NCI-H748 (cell line): ENCODE measurements at regions not wholly inside any gene's neighbourhood (a gene's known extent, or its start where the extent isn't known, plus 50 kb on each side); places are given as distances from the start of the nearest gene placed in this dataset.
A peak's percentile ranks its signal among the peaks of the same experiment; 100 is the strongest.
"Not testable (repeated sequence)": the region's sequence is repeated elsewhere in the genome, so short reads cannot be mapped to it uniquely, and the experiment has no call there.

Experiments
- DNase-seq: peaks from one replicate; lab custom pipeline; 2025; ENCODE audit not compliant: unreplicated experiment; lab: John Stamatoyannopoulos, UW

DNA sequence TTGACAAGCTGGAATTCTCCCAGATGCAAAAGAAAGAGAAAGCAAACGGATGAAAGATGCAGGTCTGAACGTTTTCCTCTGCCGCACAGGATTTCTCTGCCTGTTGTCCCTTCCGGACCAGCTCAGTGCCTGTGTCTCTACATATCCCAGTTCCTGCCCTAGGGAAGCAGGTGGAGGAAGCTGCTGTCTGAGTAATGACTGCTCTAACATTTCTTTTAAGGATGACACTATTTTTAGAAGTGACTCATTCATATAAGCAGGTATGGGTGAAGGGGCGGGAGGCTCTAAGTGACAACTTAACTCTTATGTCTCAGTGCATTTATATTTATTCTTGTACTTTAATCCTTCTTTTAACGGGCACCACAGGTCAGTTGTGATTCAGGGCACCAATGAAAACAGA is 128.8 kb downstream of the SLC24A2 start:
- no peak for DNase-seq

DNA sequence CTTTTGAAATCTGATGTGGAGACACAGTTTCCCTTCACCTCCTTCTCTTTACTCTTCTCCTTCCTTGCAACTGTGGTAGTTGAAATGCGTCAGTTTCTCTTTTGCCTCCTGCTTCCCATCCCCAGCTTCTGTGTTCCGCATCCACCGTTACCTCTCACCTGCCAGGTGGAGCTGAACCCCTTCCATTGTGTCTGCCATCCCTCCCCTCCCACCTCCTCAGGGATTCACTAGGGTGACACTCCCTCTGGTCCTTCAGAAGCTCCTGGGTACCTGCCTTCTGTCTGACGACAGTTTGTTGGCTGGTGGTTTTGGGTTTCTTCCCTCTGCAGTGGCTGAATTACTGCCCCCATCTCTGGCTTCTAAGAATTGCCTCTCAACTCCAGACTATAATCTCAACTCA is 132.1 kb downstream of the SLC24A2 start:
- no peak for DNase-seq

- no peak for DNase-seq
These were observed 137.2 kb downstream of the SLC24A2 start for GRCh38 chr9:19651681-19652080.

- DNase-seq: no peak
These were observed 138.5 kb downstream of the SLC24A2 start for GRCh38 chr9:19650312-19650711.

- no peak for DNase-seq
These were observed 139.3 kb downstream of the SLC24A2 start for GRCh38 chr9:19649336-19650041.

DNA sequence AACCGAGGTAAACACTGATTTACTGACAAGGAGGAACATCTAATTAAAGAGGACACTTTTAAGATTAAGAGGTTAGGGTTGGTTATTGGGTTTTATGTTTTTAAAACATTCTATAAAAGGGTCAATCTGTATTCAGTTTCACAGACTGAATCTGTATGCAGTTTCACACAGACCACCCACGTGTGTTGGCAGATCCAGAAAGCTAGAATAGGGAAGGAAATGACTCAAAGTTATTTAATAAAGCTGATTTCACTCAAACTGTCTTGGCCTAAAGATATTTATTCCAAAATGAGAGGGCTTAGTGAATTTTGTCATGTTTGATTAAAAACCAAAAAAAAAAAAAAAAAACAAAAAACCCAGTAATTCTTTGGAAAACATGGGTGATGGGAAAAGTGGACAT is 140.2 kb downstream of the SLC24A2 start:
- DNase-seq: no peak

- DNase-seq: no peak
These were observed 145.0 kb downstream of the SLC24A2 start for GRCh38 chr9:19643875-19644274.

GRCh38 chr9:19642256-19642655 is 146.6 kb downstream of the SLC24A2 start:
- DNase-seq: peak; percentile 61

GRCh38 chr9:19641046-19641445 is 147.8 kb downstream of the SLC24A2 start:
- DNase-seq: peak; percentile 12

- no peak for DNase-seq
These were observed 148.8 kb downstream of the SLC24A2 start for GRCh38 chr9:19640014-19640413.

- no peak for DNase-seq
These were observed 151.8 kb downstream of the SLC24A2 start for GRCh38 chr9:19637084-19637483.

DNA sequence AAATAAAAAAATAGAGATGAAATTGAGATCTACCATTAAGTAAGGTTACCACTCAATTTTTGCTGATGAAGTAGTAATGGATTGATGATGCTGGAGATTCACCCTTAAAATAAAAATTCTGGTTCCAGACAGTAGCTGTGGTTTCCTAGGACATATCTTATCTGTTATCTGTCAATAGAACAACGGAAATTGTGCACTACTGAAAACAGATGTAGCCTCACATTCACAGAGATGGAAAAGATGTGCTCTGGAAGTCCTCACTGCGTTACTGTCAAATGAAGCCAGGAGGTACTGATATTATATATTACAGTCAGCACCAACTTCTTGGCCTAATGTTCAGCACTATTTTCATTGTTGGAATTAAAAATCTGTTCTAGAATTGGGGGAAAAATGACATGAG is 154.0 kb downstream of the SLC24A2 start:
- no peak for DNase-seq

DNA sequence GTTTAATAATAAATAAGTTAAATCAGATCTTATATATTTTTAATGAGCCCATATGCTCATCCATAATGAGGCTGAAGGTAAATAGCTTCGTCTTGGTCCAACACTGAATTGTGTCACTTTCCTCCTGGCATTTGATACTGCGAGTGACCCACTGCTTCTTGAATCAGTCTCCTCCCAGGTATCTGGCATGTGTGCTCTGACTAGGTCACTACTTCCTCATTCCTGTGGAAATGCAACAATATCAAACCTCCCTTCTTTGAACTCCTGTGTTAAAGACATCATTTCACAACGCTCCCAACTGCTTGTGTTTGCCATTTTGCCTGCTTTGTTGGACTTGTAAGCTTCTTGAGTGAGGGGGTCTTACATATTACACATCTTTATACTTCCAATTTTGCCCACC is 157.7 kb downstream of the SLC24A2 start:
- DNase-seq: no peak

DNA sequence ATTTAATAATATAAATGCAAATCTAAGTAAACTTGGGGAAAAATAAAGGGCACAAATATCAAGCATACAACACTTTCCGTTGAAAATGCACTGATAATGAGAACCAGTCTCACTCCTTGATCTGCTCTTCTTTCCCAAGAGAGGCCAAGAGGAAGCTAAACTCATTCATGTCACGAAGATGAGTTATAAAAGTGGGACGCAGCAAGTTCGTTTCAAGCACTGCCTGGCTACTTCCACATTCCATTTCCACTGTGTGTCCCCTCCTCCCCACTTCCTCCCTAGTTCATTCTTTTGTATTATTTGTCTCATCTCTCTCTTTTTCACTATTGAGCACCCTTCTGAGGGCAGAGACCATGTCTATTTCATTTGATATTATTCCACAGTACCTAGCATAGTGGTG is 158.1 kb downstream of the SLC24A2 start:
- DNase-seq: no peak

DNA sequence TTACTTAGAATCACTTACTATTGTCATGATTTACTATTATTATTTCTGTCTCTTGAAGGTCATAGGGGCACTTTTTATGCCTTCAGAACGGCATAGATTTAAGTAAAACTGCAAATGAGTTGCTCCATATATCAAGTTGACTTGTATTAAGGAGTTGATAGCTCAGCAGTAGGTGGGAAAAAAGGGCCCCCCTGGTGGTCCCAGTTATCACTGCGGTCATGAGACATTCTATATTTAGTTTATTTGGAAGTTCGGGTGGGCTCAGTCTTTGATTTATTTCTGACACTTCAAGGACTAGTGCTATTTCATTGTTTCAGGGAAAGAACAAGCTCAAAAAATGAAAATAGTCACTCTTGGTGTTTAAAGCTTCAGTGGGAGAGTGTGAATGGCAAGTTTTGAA is 159.3 kb downstream of the SLC24A2 start:
- DNase-seq: no peak

DNA sequence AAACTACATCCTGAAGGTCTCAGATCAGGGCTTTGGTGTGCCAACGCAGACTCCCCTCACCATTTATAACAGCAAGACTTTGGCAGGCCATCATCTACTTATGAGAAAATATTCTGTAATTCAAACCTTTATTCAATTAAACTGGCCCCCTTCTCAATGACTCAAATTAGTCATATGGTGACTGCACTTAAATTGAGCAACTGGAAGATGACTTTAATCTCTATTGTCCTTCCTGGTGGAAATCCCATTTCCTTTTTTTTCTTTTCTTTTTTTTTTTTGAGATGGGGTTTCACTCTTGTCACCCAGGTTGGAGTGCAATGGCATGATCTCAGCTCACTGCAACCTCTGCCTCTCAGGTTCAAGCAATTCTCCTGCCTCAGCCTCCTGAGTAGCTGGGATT is 163.4 kb downstream of the SLC24A2 start:
- not testable (repeated sequence) for DNase-seq

- no peak for DNase-seq
These were observed 164.3 kb downstream of the SLC24A2 start for GRCh38 chr9:19624519-19624918.

DNA sequence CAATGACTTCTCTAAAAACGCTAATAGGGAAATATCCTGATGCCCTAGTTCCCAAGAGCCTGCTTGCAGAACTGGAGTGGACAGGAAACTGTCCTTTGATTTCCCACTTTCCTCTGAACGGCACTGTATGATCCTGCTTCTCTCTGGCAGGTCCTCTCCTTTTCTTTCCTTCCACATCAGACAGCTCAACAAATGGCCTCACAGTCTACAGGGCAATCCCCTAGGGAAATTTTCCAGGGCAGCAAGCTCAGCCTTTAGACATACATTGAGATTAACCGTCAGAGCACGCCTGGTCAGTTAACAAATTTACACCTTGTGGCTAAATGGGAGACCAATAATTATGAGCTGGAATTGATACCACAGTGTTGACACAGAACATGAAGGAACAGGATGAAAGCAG is 164.9 kb downstream of the SLC24A2 start:
- DNase-seq: peak; percentile 62

DNA sequence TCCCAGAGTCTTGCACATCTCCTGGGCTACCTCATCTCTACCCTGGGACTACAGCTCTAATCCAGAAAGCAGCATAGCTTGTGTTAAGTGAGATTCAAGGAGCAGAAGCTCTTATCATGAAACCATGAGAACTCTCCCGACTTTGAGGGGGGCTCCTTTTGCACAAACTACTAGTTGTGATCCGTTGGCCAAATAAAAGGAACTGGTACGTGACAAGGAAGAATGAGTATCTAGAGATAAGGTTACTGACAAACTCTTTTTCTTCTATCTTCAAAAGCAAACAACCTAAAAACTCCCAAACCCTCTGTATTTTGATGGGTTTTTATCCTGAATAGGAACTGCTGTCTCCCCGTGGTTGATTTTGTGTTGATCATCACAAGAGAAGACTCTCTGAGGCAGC is 168.5 kb downstream of the SLC24A2 start:
- no peak for DNase-seq

- DNase-seq: peak; percentile 29
These were observed 169.6 kb downstream of the SLC24A2 start for GRCh38 chr9:19619221-19619620.

DNA sequence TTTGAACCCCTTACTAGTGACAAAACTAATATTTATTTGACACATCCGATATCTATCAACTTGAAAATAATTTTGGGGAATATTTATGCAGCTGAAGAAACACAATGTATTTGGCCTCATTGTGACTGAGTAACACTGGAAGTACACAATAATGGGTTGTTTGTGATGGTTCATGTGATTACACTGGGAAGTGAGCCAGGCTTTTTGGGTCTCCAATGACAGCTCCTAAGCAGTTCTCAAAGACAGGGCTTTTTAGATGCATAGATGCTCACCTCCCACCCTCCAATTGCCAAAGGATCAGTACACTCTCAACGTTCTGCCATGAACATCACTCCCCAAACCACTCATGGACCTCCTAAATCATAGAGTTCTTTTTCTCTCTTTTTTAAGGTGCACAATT is 170.0 kb downstream of the SLC24A2 start:
- peak; percentile 66 for DNase-seq

- no peak for DNase-seq
These were observed 173.7 kb downstream of the SLC24A2 start for GRCh38 chr9:19615036-19615624.

GRCh38 chr9:19614294-19614693 is 174.5 kb downstream of the SLC24A2 start:
- DNase-seq: no peak
